ENCODE measurements at regions not wholly inside any gene's neighbourhood (a gene's known extent, or its start where the extent isn't known, plus 50 kb on each side); places are given as distances from the start of the nearest gene placed in this dataset.

GRCh38 chr9:90034071-90034470, 429.3 kb downstream of the GADD45G start:
- 91 to 95% methylated on average over 5 of the region's 5 CpGs for WGBS, 2 donors
- TF ChIP-seq POLR2A (IDR thresholded peaks at IDR 0.05) (no peak), EP300 (IDR thresholded peaks at IDR 0.05) (no peak)
- H3K36me3 ChIP-seq, result no peaks in the 10 kb centered on the region
- ATAC-seq (ENCODE audit: low FRiP score in 2 of 2) (no peak), DNase-seq (no peak)
- no peak overlapping the region for H3K4me3 ChIP-seq
- H3K9me3 ChIP-seq, result no peaks in the 10 kb centered on the region
- no peaks in the 10 kb centered on the region for H3K27me3 ChIP-seq
- H3K4me1 ChIP-seq, result no peaks in the 10 kb centered on the region
- no peak overlapping the region for H3K27ac ChIP-seq

- H3K4me1 ChIP-seq, result no peaks in the 10 kb centered on the region
- WGBS, 2 donors, result 85 to 86% methylated on average over 2 of the region's 2 CpGs
- no peaks in the 10 kb centered on the region for H3K9me3 ChIP-seq
- ATAC-seq (ENCODE audit: low FRiP score in 2 of 2) (no peak), DNase-seq (no peak)
- TF ChIP-seq POLR2AphosphoS5 (IDR thresholded peaks at IDR 0.05) (no peak), POLR2A (IDR thresholded peaks at IDR 0.05) (no peak), EP300 (IDR thresholded peaks at IDR 0.05) (no peak), CTCF (IDR thresholded peaks at IDR 0.05) (no peak)
- no peaks in the 10 kb centered on the region for H3K27me3 ChIP-seq
- H3K36me3 ChIP-seq, result no peaks in the 10 kb centered on the region
- no peak overlapping the region for H3K4me3 ChIP-seq
- H3K27ac ChIP-seq, result no peak overlapping the region
Observed at GRCh38 chr9:90035471-90035870, 430.7 kb downstream of the GADD45G start.

DNA sequence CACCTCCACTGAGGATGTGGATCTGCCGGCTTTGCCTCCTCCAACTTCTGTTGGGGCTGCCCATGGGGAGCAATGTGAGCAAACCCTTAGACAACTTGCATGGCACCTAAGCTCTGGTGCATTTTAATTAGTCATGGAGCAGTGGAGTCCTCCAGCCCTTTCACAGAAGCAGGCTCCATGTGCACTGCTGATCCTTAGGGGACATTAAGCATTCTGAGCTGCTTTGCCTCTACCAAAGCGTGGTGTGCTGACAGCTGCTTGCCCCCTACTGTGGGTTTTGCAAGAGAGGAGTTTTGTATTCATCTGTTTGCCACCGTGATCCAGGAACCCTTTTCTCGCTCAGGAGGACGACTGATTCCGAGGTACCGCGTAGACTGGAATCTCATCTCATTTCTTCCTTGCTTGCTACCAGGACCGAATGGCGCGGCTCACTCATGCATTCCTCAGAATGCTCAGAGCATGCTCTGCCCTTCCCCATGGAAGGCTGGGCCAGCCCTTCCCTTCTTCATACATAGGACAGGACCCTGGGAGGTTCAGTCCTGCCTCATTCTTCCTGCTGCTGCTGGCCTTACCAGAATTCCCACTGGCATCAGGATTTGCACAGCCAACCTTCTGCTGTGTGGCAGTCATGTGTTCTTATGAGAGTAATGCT, 432.5 kb downstream of the GADD45G start:
- Histone ChIP-seq H3K4me3 (no peak overlapping the region), H3K9me3 (no peaks in the 10 kb centered on the region), H3K27ac (no peak overlapping the region), H3K27me3 (no peaks in the 10 kb centered on the region), H3K36me3 (no peaks in the 10 kb centered on the region), H3K4me1 (no peaks in the 10 kb centered on the region)
- WGBS, 2 donors, result 94 to 96% methylated on average over 11 of the region's 11 CpGs
- TF ChIP-seq CTCF (IDR thresholded peaks at IDR 0.05), result no peak
- TF ChIP-seq POLR2A (IDR thresholded peaks at IDR 0.05), result no peak
- no peak for TF ChIP-seq POLR2AphosphoS5 (IDR thresholded peaks at IDR 0.05)
- no peak for TF ChIP-seq EP300 (IDR thresholded peaks at IDR 0.05)
- DNase-seq (no peak), ATAC-seq (ENCODE audit: low FRiP score in 2 of 2) (peak in 1 of 2 donors; percentile 24)

DNA sequence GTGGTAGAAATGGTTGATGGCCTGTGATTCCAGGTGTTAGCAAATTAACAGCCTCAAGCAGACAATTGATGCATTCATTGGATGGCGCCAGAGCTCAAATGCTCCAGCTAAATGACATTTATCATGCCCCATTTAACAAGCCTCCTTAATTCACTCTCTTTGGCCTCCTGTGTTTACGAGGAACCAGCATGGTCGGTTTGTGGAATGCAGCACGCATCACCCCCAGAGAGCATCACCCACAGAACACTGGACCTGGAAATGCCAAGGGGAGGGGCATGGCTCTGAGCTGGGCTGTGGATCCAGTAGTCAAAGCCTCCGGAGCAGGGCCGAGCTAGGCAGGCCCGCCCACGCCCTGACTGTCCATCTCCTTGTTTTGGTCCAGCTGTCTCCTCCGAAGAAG, 434.0 kb downstream of the GADD45G start:
- 94 to 95% methylated on average over 9 of the region's 9 CpGs for WGBS, 2 donors
- DNase-seq (peak in 1 of 2 donors; percentile 37), ATAC-seq (ENCODE audit: low FRiP score in 2 of 2) (no peak)
- no peaks in the 10 kb centered on the region for H3K36me3 ChIP-seq
- no peaks in the 10 kb centered on the region for H3K4me1 ChIP-seq
- no peaks in the 10 kb centered on the region for H3K9me3 ChIP-seq
- no peak for TF ChIP-seq POLR2AphosphoS5 (IDR thresholded peaks at IDR 0.05)
- TF ChIP-seq CTCF (IDR thresholded peaks at IDR 0.05), result no peak
- TF ChIP-seq EP300 (IDR thresholded peaks at IDR 0.05), result no peak
- TF ChIP-seq POLR2A (IDR thresholded peaks at IDR 0.05), result no peak
- no peaks in the 10 kb centered on the region for H3K27me3 ChIP-seq
- H3K4me3 ChIP-seq, result no peak overlapping the region
- no peak overlapping the region for H3K27ac ChIP-seq

DNA sequence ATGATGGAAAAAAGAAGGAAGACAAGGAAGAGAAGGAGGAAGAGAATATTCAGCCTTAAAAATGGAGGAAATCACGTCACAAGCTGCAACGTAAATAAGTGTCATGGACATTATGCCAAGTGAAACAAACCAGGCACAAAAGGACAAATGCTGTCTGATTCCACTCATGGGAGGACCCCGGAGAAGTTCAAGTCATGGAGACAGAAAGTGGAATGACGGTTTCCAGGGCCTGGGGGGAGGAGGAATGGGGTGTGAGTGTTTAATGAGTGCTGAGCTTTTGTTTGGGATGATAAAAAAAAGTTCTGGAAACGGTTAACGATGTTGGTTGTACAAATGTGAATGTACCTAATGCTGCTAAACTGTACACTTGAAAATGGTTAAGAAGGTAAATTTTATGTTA, 439.5 kb downstream of the GADD45G start:
- H3K4me3 ChIP-seq, result no peak overlapping the region
- ATAC-seq (ENCODE audit: low FRiP score in 2 of 2), result no peak
- H3K4me1 ChIP-seq, result peaks cover 0 to 11% (median 4%) of the 10 kb centered on the region in 4 donors
- H3K36me3 ChIP-seq, result no peaks in the 10 kb centered on the region
- TF ChIP-seq CTCF (IDR thresholded peaks at IDR 0.05) (no peak), EP300 (IDR thresholded peaks at IDR 0.05) (no peak), POLR2AphosphoS5 (IDR thresholded peaks at IDR 0.05) (no peak), POLR2A (IDR thresholded peaks at IDR 0.05) (no peak)
- DNase-seq, result no peak
- H3K9me3 ChIP-seq, result no peaks in the 10 kb centered on the region
- WGBS, 2 donors, result 47 to 55% methylated on average over 6 of the region's 6 CpGs
- H3K27ac ChIP-seq, result peak overlapping the region in 2 of 4 donors; percentile 17 to 24
- H3K27me3 ChIP-seq, result no peaks in the 10 kb centered on the region

All from upper lobe of left lung (tissue), 6 donors.